Esophagus squamous epithelium (tissue), 4 donors: ENCODE measurements at regions not wholly inside any gene's neighbourhood (a gene's known extent, or its start where the extent isn't known, plus 50 kb on each side); places are given as distances from the start of the nearest gene placed in this dataset.

Experiments used
- POLR2A ChIP-seq, 4 donors: fragments of 450-650 bp; IDR thresholded peaks; one replicate each; pipeline ENCODE4 v1.6.1; 2017; ENCODE audit warnings: antibody characterized with exemption in 4 of 4, mild to moderate bottlenecking in 4 of 4, moderate library complexity in 3 of 4
- TF ChIP-seq, protein P1 (sequence below), 6 experiments: fragments of 450-650 bp in 4 of 6; fragments of 200-600 bp in 2 of 6; sonication (generic) in 2 of 6; IDR thresholded peaks; one replicate each; pipeline ENCODE4 v1.5.1; 2016 to 2019; ENCODE audit warnings: antibody characterized with exemption in 6 of 6, mild to moderate bottlenecking in 4 of 6, moderate library complexity in 4 of 6

DNA sequence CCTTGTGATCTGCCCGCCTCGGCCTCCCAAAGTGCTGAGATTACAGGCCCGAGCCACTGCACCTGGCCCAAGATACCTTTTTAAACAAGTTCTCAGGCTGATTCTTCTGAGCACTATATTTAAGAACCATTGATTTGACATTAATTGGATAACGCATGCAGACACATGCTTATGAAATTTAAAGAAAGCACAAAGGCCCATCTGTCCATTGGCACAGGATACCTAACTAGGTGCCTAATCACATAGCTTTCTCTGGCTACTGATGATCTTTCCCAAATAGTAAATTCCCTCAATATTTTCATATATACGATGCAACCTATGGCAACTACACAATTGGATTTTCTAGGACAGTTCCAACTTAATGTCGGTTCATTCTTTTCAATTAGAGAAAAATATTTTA lies 62.5 kb upstream of the STAM2 start:
- TF ChIP-seq, protein P1, sequence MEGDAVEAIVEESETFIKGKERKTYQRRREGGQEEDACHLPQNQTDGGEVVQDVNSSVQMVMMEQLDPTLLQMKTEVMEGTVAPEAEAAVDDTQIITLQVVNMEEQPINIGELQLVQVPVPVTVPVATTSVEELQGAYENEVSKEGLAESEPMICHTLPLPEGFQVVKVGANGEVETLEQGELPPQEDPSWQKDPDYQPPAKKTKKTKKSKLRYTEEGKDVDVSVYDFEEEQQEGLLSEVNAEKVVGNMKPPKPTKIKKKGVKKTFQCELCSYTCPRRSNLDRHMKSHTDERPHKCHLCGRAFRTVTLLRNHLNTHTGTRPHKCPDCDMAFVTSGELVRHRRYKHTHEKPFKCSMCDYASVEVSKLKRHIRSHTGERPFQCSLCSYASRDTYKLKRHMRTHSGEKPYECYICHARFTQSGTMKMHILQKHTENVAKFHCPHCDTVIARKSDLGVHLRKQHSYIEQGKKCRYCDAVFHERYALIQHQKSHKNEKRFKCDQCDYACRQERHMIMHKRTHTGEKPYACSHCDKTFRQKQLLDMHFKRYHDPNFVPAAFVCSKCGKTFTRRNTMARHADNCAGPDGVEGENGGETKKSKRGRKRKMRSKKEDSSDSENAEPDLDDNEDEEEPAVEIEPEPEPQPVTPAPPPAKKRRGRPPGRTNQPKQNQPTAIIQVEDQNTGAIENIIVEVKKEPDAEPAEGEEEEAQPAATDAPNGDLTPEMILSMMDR (IDR thresholded peaks at IDR 0.05) = no peak
- TF ChIP-seq POLR2A (IDR thresholded peaks at IDR 0.05) = no peak
